GM12891 (cell line): ENCODE measurements at regions not wholly inside any gene's neighbourhood (a gene's known extent, or its start where the extent isn't known, plus 50 kb on each side); places are given as distances from the start of the nearest gene placed in this dataset.

Experiments used
- POLR2A ChIP-seq: IDR thresholded peaks from 2 replicates; pipeline ENCODE4 v1.6.1; 2011; ENCODE audit warnings: low read depth, low read length, control low read depth
- POLR2AphosphoS5 ChIP-seq: IDR thresholded peaks from 2 replicates; pipeline ENCODE4 v1.6.1; 2011; ENCODE audit warnings: low read depth, low read length, control low read depth
- SPI1 ChIP-seq: IDR thresholded peaks from 2 replicates; pipeline ENCODE4 v1.6.1; 2011; ENCODE audit warnings: low read depth, low read length, control low read depth
- TAF1 ChIP-seq: IDR thresholded peaks from 2 replicates; pipeline ENCODE4 v1.6.1; 2011; ENCODE audit warnings: low read depth, low read length, control low read depth

DNA sequence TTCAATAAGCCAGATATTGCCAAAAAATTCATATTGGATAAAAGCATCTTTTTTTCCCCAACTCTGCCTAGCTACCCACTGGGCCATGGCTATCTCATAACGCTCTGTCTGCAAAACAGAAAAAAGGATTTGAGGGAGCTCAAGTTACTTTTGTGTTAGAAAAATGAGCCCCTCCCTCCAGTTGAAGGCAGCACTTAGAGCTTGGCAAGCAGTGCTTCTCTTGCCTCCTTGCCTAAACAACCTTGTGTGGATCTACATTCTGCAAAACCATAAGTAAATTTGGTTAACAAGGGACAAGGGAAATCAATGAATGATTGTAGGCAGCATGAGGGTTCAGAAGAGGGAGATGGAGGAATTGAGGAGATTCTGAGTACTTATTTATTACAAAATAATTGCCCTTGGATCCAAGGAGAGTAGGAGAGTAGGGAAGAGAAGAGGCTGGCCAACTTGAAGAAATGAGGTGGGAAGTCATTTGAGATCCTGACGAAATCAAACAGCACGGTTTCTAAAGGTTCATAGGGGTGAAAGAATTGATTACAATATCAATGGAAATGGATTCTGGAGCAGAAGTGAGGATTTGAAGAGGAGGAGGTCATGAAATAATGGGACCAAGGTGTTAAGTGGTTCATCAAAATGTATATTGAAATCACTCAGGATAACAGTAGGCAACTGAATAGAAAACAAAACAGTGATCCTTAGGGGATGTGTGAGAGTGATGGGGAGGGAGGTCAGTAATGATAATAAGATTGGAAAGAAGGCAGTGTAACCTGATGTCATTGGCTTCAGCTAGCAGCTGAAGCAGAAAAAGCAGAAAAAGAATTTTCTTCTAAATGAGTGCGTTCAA, 434.8 kb upstream of the IGFBP7 start:
- TF ChIP-seq POLR2AphosphoS5 (no peak), POLR2A (no peak), TAF1 (no peak), SPI1 (no peak)
